WTC11 (cell line): ENCODE measurements at regions not wholly inside any gene's neighbourhood (a gene's known extent, or its start where the extent isn't known, plus 50 kb on each side); places are given as distances from the start of the nearest gene placed in this dataset.

Experiments
- ATAC-seq: fragments of 200-7000 bp; cut with Tn5 transposase; 2 replicates; pipeline ENCODE4 v1.10.0; 2021; ENCODE audit warnings: mild to moderate bottlenecking, moderate library complexity
- CTCF ChIA-PET: fragments of 300-600 bp; sonication (Branson Sonifier 250); formaldehyde crosslinking; loops from one replicate; lab custom pipeline; 2021; ENCODE audit warnings: antibody characterized with exemption; lab: Charles Lee
- POLR2A ChIA-PET: fragments of 350-600 bp; sonication (Branson Sonifier 250); formaldehyde crosslinking; loops from one replicate; lab custom pipeline; 2021; ENCODE audit warnings: antibody characterized with exemption; lab: Charles Lee
- DNase-seq: peaks from one replicate; pipeline ENCODE4 v3.0.0; 2021; ENCODE audit warnings: low spot score
- H3K27ac Mint-ChIP-seq: 2 replicates; pipeline ENCODE4 v1.8.0; 2021; ENCODE audit warnings: mixed read lengths
- H3K27me3 Mint-ChIP-seq: 2 replicates; pipeline ENCODE4 v1.8.0; 2021; ENCODE audit warnings: low read depth, mild to moderate bottlenecking, moderate library complexity, mixed read lengths
- H3K36me3 Mint-ChIP-seq: 2 replicates; pipeline ENCODE4 v1.8.0; 2021; ENCODE audit warnings: mixed read lengths
- H3K4me1 Mint-ChIP-seq: 2 replicates; pipeline ENCODE4 v1.8.0; 2022; ENCODE audit warnings: mixed read lengths
- H3K4me3 Mint-ChIP-seq: 2 replicates; pipeline ENCODE4 v1.8.0; 2021; ENCODE audit warnings: mild to moderate bottlenecking, moderate library complexity, mixed read lengths
- H3K9me3 Mint-ChIP-seq: 2 replicates; pipeline ENCODE4 v1.8.0; 2021; ENCODE audit warnings: mixed read lengths
- AFF4 ChIP-seq: sonication (generic); formaldehyde crosslinking; IDR thresholded peaks from 2 replicates; pipeline ENCODE4 v1.8.1; 2023; ENCODE audit warnings: mild to moderate bottlenecking, missing genetic modification reagents, borderline replicate concordance
- CDX4 ChIP-seq: fragments of 250-450 bp; sonication (Bioruptor Pico); IDR thresholded peaks from 2 replicates; pipeline ENCODE4 v1.9.0; 2021; ENCODE audit warnings: moderate library complexity, mild to moderate bottlenecking, inconsistent platforms, borderline replicate concordance
- EMX1 ChIP-seq: fragments of 250-450 bp; sonication (Bioruptor Pico); IDR thresholded peaks from 2 replicates; pipeline ENCODE4 v1.8.0; 2021; ENCODE audit warnings: mild to moderate bottlenecking
- GTF2I ChIP-seq: fragments of 250-450 bp; sonication (Bioruptor Pico); conservative IDR thresholded peaks from 2 replicates; pipeline ENCODE4 v1.4.0; 2021; ENCODE audit warnings: mild to moderate bottlenecking
- IRF1 ChIP-seq: sonication (generic); formaldehyde crosslinking; IDR thresholded peaks from 2 replicates; pipeline ENCODE4 v1.8.0; 2023; ENCODE audit warnings: missing genetic modification reagents
- JUN ChIP-seq: sonication (generic); formaldehyde crosslinking; IDR thresholded peaks from 2 replicates; pipeline ENCODE4 v1.8.0; 2023; ENCODE audit warnings: mild to moderate bottlenecking, missing genetic modification reagents
- MXD4 ChIP-seq: fragments of 250-450 bp; sonication (Bioruptor Pico); IDR thresholded peaks from 2 replicates; pipeline ENCODE4 v1.8.0; 2021; ENCODE audit warnings: mild to moderate bottlenecking, moderate library complexity, borderline replicate concordance
- NR1H2 ChIP-seq: sonication (generic); formaldehyde crosslinking; IDR thresholded peaks from 2 replicates; pipeline ENCODE4 v1.9.0; 2021; ENCODE audit warnings: mild to moderate bottlenecking, moderate library complexity, missing genetic modification reagents
- OVOL2 ChIP-seq: fragments of 250-450 bp; sonication (Bioruptor Pico); IDR thresholded peaks from 2 replicates; pipeline ENCODE4 v1.9.0; 2021; ENCODE audit warnings: mild to moderate bottlenecking, borderline replicate concordance
- RELA ChIP-seq: sonication (generic); formaldehyde crosslinking; IDR thresholded peaks from 2 replicates; pipeline ENCODE4 v1.8.1; 2022; ENCODE audit warnings: missing genetic modification reagents, mild to moderate bottlenecking, borderline replicate concordance
- STAT6 ChIP-seq: sonication (generic); formaldehyde crosslinking; conservative IDR thresholded peaks from 2 replicates; pipeline ENCODE4 v1.8.1; 2023; ENCODE audit warnings: mild to moderate bottlenecking, low read depth, missing genetic modification reagents, moderate library complexity
- TCF7 ChIP-seq: sonication (generic); formaldehyde crosslinking; IDR thresholded peaks from 2 replicates; pipeline ENCODE4 v1.8.0; 2022; ENCODE audit warnings: mild to moderate bottlenecking, low read depth, missing genetic modification reagents, moderate library complexity
- ZNF121 ChIP-seq: sonication (generic); formaldehyde crosslinking; IDR thresholded peaks from 2 replicates; pipeline ENCODE4 v1.8.0; 2023; ENCODE audit warnings: missing genetic modification reagents
- ZNF232 ChIP-seq: sonication (generic); formaldehyde crosslinking; IDR thresholded peaks from 2 replicates; pipeline ENCODE4 v1.8.0; 2022; ENCODE audit warnings: mild to moderate bottlenecking, missing genetic modification reagents
- ZNF263 ChIP-seq: sonication (generic); formaldehyde crosslinking; IDR thresholded peaks from 2 replicates; pipeline ENCODE4 v1.8.1; 2022; ENCODE audit warnings: low read depth, mild to moderate bottlenecking, moderate library complexity, missing genetic modification reagents
- ZNF396 ChIP-seq: fragments of 250-450 bp; sonication (Bioruptor Pico); IDR thresholded peaks from 2 replicates; pipeline ENCODE4 v1.8.0; 2021; ENCODE audit warnings: mild to moderate bottlenecking, moderate library complexity, borderline replicate concordance
- ZNF425 ChIP-seq: fragments of 250-450 bp; sonication (Bioruptor Pico); conservative IDR thresholded peaks from 2 replicates; pipeline ENCODE4 v1.9.0; 2021; ENCODE audit warnings: mild to moderate bottlenecking
- ZNF512 ChIP-seq: sonication (generic); formaldehyde crosslinking; IDR thresholded peaks from 2 replicates; pipeline ENCODE4 v1.8.1; 2022; ENCODE audit warnings: missing genetic modification reagents, borderline replicate concordance

- POLR2A ChIA-PET = no interaction called here
- TF ChIP-seq MXD4 (CRISPR knock-in tag) (no peak), ZNF121 (CRISPR knock-in tag) (no peak), RELA (CRISPR knock-in tag) (no peak), ZNF512 (no peak), IRF1 (CRISPR knock-in tag) (no peak), ZNF425 (no peak), ZNF232 (CRISPR knock-in tag) (no peak), ZNF263 (CRISPR knock-in tag) (no peak)
These were observed 128.2 kb upstream of the TCERG1L start for GRCh38 chr10:131439705-131440104.

GRCh38 chr10:131440405-131441360 is 129.2 kb upstream of the TCERG1L start:
- H3K27me3 Mint-ChIP-seq = peaks cover 7% of the 10 kb centered on the region
- ATAC-seq = no peak
- peaks cover 48% of the 10 kb centered on the region for H3K36me3 Mint-ChIP-seq
- H3K4me3 Mint-ChIP-seq = no peak overlapping the region
- no peaks in the 10 kb centered on the region for H3K4me1 Mint-ChIP-seq
- no peak overlapping the region for H3K27ac Mint-ChIP-seq
- CTCF ChIA-PET = interaction anchor here (1.5 kb wide), 1 partner anchor 13 kb away, joined by 8 read pairs; no protein-coding TSS in a partner anchor
- TF ChIP-seq EMX1 (CRISPR knock-in tag) = no peak
- TF ChIP-seq NR1H2 (CRISPR knock-in tag) = no peak
- TF ChIP-seq GTF2I (CRISPR knock-in tag) = no peak
- no peak for TF ChIP-seq ZNF396 (CRISPR knock-in tag)
- no peak for TF ChIP-seq JUN (CRISPR knock-in tag)
- TF ChIP-seq OVOL2 = no peak
- peaks cover 46% of the 10 kb centered on the region for H3K9me3 Mint-ChIP-seq
- DNase-seq = no peak
- POLR2A ChIA-PET = no interaction called here

More at GRCh38 chr10:131439705-131440104, 128.2 kb upstream of the TCERG1L start:
- Mint-ChIP-seq H3K27me3 (peaks cover 5% of the 10 kb centered on the region), H3K4me3 (no peak overlapping the region), H3K4me1 (no peaks in the 10 kb centered on the region), H3K27ac (no peak overlapping the region), H3K9me3 (peaks cover 43% of the 10 kb centered on the region), H3K36me3 (peaks cover 43% of the 10 kb centered on the region)
- CTCF ChIA-PET = interaction anchor here (1.5 kb wide), 1 partner anchor 14 kb away, joined by 8 read pairs; no protein-coding TSS in a partner anchor
- ATAC-seq (no peak), DNase-seq (no peak)

GRCh38 chr10:131442271-131442670 is 130.8 kb upstream of the TCERG1L start:
- POLR2A ChIA-PET = no interaction called here
- peaks cover 12% of the 10 kb centered on the region for H3K27me3 Mint-ChIP-seq
- DNase-seq (no peak), ATAC-seq (no peak)
- peaks cover 49% of the 10 kb centered on the region for H3K36me3 Mint-ChIP-seq
- H3K27ac Mint-ChIP-seq = no peak overlapping the region
- H3K4me1 Mint-ChIP-seq = no peaks in the 10 kb centered on the region
- H3K9me3 Mint-ChIP-seq = peaks cover 48% of the 10 kb centered on the region
- CTCF ChIA-PET = no interaction called here
- H3K4me3 Mint-ChIP-seq = no peak overlapping the region
- TF ChIP-seq MXD4 (CRISPR knock-in tag) (no peak), TCF7 (no peak), STAT6 (CRISPR knock-in tag) (no peak), RELA (CRISPR knock-in tag) (no peak), AFF4 (CRISPR knock-in tag) (no peak), CDX4 (CRISPR knock-in tag) (no peak)
